ENCODE measurements at regions not wholly inside any gene's neighbourhood (a gene's known extent, or its start where the extent isn't known, plus 50 kb on each side); places are given as distances from the start of the nearest gene placed in this dataset.

DNA sequence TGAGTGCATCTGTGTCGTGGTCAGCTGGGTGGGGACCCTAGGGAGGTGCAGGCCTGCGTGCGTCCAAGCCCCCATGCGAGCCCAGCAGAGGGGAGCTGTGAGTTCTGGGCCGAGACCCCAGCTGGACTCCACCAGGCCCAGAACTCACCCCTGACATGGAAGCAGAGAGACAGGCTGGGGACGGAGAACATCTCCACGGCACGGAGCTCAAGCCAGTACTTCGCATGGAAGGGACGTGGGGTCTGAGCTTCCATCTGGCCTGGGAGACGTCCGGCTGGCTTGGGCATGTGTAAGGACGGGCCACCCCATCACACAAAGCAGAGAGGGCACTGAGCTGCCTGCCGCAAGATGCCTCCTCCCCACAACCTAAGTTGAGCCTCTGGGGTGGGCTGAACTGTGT, 422.4 kb downstream of the CTTN start:
- ChIA-PET POLR2A (no interaction called here), CTCF (no interaction called here)
- Mint-ChIP-seq H3K36me3 (ENCODE audit: low read depth) (no peaks in the 10 kb centered on the region), H3K9me3 (ENCODE audit: low read depth) (no peaks in the 10 kb centered on the region), H3K4me3 (no peak overlapping the region), H3K4me1 (peaks cover 11% of the 10 kb centered on the region), H3K27me3 (peaks cover 28% of the 10 kb centered on the region), H3K27ac (no peak overlapping the region)
- intact Hi-C loops (cut with DNase I, micrococcal nuclease): no loop called here
- ATAC-seq (no peak), DNase-seq (no peak)

DNA sequence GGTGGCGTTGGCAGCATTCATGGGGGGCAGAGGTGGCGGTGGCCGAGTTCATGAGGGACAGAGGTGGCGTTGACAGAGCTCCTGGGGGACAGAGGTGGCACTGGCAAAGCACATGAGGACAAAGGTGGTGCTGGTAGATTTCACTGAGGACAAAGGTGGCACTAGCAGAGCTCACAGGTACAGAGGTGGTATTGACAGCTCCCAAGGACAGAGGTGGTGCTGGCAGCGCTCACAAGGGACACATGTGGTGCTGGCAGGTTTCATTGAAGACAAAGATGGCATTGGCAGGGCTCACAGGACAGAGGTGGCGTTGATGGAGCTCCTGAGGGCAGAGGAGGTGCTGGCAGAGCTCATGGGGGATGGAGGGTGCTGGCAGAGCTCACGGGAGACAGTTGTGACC, 425.4 kb downstream of the CTTN start:
- Mint-ChIP-seq H3K9me3 (ENCODE audit: low read depth) (no peaks in the 10 kb centered on the region), H3K4me3 (no peak overlapping the region), H3K4me1 (peaks cover 11% of the 10 kb centered on the region), H3K36me3 (ENCODE audit: low read depth) (no peaks in the 10 kb centered on the region), H3K27me3 (peaks cover 41% of the 10 kb centered on the region), H3K27ac (no peak overlapping the region)
- intact Hi-C loops (cut with DNase I, micrococcal nuclease): no loop called here
- POLR2A ChIA-PET: no interaction called here
- ATAC-seq (no peak), DNase-seq (no peak)
- CTCF ChIA-PET: interaction anchor here (0.6 kb wide), 1 partner anchor 569 kb away, joined by 5 read pairs; no protein-coding TSS in a partner anchor

DNA sequence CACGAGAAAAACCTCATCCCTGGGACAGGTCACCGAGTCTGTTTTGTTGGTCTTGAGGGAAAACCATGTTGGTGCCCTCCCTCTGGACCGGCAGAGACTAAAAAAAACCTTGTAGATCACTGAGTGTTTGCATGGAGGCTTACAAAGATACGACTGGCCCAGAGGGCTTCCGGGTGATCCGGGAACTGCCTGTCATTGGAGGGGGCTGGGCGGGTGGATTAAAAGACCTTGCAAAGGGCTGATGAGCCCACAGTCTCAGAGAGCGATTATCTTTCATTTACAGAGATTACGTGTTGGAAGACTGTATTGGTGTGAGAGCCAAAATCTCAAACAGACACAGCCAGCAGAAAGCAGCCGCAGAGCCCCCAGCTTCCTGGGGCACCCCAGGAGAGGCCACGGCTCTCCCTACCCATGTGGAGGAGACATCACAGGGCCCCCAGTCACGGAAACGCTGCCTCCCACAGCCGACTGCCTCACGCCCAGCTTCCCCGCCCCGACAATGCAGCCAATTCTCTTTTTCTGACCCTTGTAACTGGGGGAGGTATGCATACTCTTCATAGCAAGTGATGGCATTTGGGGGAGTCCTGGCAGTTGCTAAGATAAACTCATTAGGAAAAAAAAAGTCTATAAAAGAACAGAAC, 426.4 kb downstream of the CTTN start:
- ChIA-PET POLR2A (no interaction called here), CTCF (interaction anchor here (0.6 kb wide), 1 partner anchor 568 kb away, joined by 5 read pairs; no protein-coding TSS in a partner anchor)
- Mint-ChIP-seq H3K27ac (no peak overlapping the region), H3K36me3 (ENCODE audit: low read depth) (no peaks in the 10 kb centered on the region), H3K4me3 (no peak overlapping the region), H3K9me3 (ENCODE audit: low read depth) (no peaks in the 10 kb centered on the region), H3K4me1 (peaks cover 11% of the 10 kb centered on the region), H3K27me3 (peaks cover 43% of the 10 kb centered on the region)
- peak; percentile 32 for DNase-seq
- ATAC-seq: peak; percentile 66
- intact Hi-C loops (cut with DNase I, micrococcal nuclease): no loop called here

DNA sequence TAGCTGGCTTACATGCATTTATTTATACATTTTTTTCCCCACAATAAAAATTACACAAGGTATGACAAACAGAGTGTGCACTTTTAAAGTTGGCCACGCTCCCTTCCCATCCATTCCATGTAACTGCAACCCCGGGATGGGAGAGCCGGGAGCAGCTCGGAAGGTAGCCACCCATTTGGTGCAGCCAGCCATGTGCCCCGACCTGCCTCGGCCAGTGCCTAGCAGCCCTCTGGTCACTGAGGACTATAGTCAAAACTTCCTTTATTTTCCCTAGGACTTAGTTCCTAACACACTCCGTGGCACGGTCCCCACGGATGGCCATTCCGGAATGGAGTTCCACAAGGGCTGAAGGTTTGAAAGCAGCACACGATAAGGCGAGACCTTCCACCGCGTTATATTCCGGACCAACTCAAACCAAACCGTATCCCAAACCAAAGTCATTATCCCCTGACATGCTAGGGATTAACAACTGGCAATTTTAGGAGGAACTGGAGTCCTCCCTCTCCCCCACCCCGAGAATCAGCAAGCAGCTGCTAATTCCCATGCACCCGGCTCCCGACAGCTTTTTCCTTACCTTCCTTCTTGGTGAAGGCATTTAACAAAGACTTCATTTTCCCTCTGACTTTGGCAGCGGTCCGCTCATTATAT, 426.4 kb downstream of the SHANK2 start:
- Mint-ChIP-seq H3K27ac (no peak overlapping the region), H3K4me3 (no peak overlapping the region), H3K4me1 (peaks cover 11% of the 10 kb centered on the region), H3K9me3 (ENCODE audit: low read depth) (no peaks in the 10 kb centered on the region), H3K27me3 (peaks cover 43% of the 10 kb centered on the region), H3K36me3 (ENCODE audit: low read depth) (no peaks in the 10 kb centered on the region)
- intact Hi-C loops (cut with DNase I, micrococcal nuclease): no loop called here
- CTCF ChIA-PET: no interaction called here
- POLR2A ChIA-PET: no interaction called here
- no peak for ATAC-seq
- DNase-seq: no peak

DNA sequence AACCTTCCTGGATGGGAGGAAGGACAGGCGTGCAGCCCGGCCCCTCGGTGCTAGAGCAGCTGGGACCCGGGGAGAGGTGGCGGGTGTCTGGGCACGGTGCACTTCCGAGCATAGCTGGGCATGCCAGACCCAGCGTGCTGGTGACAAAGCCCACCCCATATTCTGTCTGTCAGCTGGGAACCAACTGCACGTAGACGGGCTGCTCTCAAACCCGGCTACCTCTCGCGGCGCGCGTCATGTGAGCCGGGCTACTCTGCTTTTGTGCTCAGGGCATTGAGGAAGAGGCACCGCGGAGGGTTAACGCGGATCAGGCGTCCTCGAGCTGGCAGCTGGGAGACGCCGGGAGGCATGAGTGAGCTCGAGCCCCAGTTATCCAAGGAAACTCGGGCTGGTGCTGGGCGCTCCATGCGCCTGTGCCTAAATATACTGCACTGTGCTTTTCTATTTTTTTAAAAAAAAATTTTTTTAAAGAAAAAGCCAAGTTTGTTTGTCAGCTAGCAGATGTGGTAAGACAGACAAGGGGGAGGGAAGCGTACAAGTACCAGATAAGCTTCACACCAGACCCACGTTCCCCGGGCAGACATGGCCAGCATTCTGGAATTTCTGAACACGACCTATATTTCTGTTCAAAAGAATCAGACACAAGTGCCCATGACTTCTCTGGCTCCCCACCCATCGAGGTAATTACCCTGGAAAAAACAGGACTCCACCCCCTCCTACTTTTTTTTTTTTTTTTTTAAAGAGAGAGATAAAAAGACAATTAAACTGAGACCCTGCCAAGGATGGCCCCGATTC, 425.6 kb downstream of the SHANK2 start:
- Mint-ChIP-seq H3K4me3 (no peak overlapping the region), H3K27ac (no peak overlapping the region), H3K9me3 (ENCODE audit: low read depth) (no peaks in the 10 kb centered on the region), H3K4me1 (peaks cover 11% of the 10 kb centered on the region), H3K27me3 (peaks cover 43% of the 10 kb centered on the region), H3K36me3 (ENCODE audit: low read depth) (no peaks in the 10 kb centered on the region)
- intact Hi-C loops (cut with DNase I, micrococcal nuclease): no loop called here
- CTCF ChIA-PET: no interaction called here
- ATAC-seq: no peak
- POLR2A ChIA-PET: no interaction called here
- peak; percentile 20 for DNase-seq

DNA sequence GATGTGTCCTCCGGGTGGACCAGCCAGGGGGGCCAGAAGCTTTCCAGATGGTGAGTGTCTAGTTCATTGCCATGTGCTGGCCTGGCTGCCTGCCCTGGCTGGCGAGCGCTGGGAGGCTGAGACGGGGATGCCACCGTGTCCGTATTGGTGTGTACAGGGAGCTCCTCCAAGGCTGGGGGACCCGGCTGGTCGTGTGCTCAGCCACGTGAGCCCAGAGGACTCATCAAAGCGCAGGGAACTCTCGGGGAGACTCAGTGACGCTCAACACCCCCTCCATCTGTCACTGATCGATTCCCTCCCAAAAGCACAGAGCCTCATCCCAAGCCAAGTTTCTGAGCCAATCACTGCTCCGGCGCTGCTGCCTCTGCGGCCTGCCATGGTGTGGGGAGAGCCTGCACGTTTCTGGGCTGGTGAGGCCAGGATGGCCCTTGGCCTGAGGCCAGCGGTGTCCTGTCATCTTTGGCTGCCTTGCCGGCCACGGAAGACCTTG, 423.7 kb downstream of the SHANK2 start:
- Mint-ChIP-seq H3K4me3 (no peak overlapping the region), H3K9me3 (ENCODE audit: low read depth) (no peaks in the 10 kb centered on the region), H3K36me3 (ENCODE audit: low read depth) (no peaks in the 10 kb centered on the region), H3K27ac (no peak overlapping the region), H3K27me3 (peaks cover 34% of the 10 kb centered on the region), H3K4me1 (peaks cover 11% of the 10 kb centered on the region)
- ATAC-seq (no peak), DNase-seq (no peak)
- intact Hi-C loops (cut with DNase I, micrococcal nuclease): no loop called here
- ChIA-PET POLR2A (no interaction called here), CTCF (no interaction called here)

DNA sequence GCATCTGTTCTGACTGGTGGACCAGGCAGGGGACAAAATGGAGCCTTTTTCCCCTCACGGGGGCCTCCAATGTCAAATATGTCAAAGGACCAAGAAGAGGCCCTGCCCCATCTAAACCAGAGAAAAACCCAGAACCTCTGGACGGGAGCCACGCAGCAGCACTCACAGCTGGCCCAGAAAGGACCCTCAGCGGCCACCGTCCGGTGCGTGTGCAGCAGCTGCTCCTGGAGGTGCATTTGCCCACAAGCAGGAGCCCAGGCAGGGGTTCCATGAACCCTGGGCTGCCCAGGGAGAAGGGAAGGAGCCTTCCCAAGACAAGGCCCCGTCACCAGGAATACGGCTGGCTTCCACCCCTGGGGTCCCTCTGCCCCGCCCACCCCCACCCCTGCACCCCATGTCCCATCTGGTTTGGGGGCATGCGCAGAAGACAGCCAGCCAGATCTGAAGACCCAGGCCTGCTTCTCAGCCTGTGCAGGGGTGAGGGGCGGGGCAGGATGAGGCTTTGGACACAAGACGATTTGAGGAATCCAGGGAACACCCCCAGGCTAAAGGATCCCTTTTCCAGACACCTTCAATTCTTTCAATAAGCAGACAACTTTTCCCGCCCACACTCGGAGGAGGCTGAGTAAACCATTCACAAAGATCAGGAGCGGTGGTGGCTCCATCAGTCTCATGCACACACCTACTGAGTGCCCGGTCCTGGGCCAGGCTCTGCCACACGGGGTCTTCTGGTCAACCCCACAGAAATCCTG, 423.1 kb downstream of the SHANK2 start:
- H3K27me3 Mint-ChIP-seq: peaks cover 29% of the 10 kb centered on the region
- peaks cover 9% of the 10 kb centered on the region for H3K4me1 Mint-ChIP-seq
- ChIA-PET POLR2A (no interaction called here), CTCF (no interaction called here)
- intact Hi-C loops (cut with DNase I, micrococcal nuclease): no loop called here
- no peak for DNase-seq
- no peak for ATAC-seq
- no peak overlapping the region for H3K27ac Mint-ChIP-seq
- no peaks in the 10 kb centered on the region for H3K36me3 Mint-ChIP-seq (ENCODE audit: low read depth)
- H3K9me3 Mint-ChIP-seq (ENCODE audit: low read depth): no peaks in the 10 kb centered on the region
- H3K4me3 Mint-ChIP-seq: no peak overlapping the region

DNA sequence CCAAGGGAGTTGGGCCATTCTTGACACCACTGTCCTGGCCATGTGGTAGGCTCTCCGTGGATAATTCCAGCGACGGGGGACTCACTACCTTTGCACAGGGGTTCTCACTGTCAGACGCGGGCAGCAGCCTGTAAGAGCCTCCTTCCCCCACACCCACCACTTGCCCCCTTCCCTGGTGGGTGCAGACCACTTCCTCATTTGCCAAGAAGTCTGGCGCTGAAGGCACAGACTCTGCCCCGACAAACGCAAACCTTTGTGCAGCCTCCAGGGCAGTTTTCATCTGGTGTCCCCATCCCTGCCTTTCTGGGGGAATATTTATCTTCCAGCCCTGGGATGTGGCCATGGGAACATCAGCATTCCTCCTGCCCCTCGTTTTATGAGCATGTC, 422.5 kb downstream of the SHANK2 start:
- ATAC-seq (no peak), DNase-seq (no peak)
- intact Hi-C loops (cut with DNase I, micrococcal nuclease): no loop called here
- ChIA-PET POLR2A (no interaction called here), CTCF (no interaction called here)
- Mint-ChIP-seq H3K4me1 (peaks cover 5% of the 10 kb centered on the region), H3K36me3 (ENCODE audit: low read depth) (no peaks in the 10 kb centered on the region), H3K27me3 (peaks cover 24% of the 10 kb centered on the region), H3K4me3 (no peak overlapping the region), H3K9me3 (ENCODE audit: low read depth) (no peaks in the 10 kb centered on the region), H3K27ac (no peak overlapping the region)

DNA sequence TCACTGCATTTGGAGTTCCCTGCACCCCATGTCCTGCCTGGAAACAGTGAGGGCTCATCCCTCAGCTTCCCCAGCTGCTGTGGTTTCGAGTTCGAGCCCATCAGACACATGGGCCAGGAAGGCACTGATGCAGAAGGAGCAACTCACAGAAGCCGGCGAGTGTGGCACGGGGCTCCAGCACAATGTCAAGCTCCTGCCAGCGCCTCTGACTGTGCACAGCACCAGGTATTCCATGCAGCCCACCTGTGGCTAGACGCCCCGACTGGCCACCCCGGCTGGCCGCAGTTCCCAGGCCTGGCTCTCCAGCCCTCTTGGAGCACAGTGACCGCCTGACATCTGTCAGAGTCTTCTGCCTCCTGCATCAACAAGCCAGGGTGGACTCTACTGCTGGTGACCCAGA, 419.4 kb downstream of the SHANK2 start:
- H3K4me1 Mint-ChIP-seq: no peaks in the 10 kb centered on the region
- H3K36me3 Mint-ChIP-seq (ENCODE audit: low read depth): no peaks in the 10 kb centered on the region
- no peak overlapping the region for H3K4me3 Mint-ChIP-seq
- no peak overlapping the region for H3K27ac Mint-ChIP-seq
- H3K27me3 Mint-ChIP-seq: peaks cover 9% of the 10 kb centered on the region
- DNase-seq (no peak), ATAC-seq (no peak)
- ChIA-PET CTCF (no interaction called here), POLR2A (no interaction called here)
- intact Hi-C loops (cut with DNase I, micrococcal nuclease): no loop called here
- H3K9me3 Mint-ChIP-seq (ENCODE audit: low read depth): peaks cover 3% of the 10 kb centered on the region

DNA sequence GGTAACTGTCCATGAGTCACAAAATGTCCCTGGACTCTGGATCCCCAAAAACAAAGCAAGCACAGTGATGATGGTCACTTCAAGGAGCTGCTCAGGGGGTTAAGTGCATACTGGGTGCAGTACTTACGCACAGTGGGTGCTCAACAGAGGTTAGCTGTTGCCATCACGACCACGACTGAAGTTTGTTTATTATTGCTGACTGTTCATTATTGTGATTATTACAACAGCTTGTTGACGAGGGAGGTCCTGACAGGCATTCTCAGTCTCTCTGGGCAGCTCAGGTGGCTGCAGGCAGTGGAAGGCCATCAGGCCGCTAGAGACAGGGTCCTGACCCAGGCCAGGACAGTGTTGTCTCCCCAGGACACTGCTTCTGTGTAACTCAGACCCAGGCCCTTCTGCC, 418.8 kb downstream of the SHANK2 start:
- intact Hi-C loops (cut with DNase I, micrococcal nuclease): no loop called here
- peaks cover 9% of the 10 kb centered on the region for H3K27me3 Mint-ChIP-seq
- H3K36me3 Mint-ChIP-seq (ENCODE audit: low read depth): no peaks in the 10 kb centered on the region
- no peaks in the 10 kb centered on the region for H3K4me1 Mint-ChIP-seq
- H3K27ac Mint-ChIP-seq: no peak overlapping the region
- peaks cover 6% of the 10 kb centered on the region for H3K9me3 Mint-ChIP-seq (ENCODE audit: low read depth)
- H3K4me3 Mint-ChIP-seq: no peak overlapping the region
- DNase-seq (no peak), ATAC-seq (no peak)
- CTCF ChIA-PET: no interaction called here
- POLR2A ChIA-PET: no interaction called here

DNA sequence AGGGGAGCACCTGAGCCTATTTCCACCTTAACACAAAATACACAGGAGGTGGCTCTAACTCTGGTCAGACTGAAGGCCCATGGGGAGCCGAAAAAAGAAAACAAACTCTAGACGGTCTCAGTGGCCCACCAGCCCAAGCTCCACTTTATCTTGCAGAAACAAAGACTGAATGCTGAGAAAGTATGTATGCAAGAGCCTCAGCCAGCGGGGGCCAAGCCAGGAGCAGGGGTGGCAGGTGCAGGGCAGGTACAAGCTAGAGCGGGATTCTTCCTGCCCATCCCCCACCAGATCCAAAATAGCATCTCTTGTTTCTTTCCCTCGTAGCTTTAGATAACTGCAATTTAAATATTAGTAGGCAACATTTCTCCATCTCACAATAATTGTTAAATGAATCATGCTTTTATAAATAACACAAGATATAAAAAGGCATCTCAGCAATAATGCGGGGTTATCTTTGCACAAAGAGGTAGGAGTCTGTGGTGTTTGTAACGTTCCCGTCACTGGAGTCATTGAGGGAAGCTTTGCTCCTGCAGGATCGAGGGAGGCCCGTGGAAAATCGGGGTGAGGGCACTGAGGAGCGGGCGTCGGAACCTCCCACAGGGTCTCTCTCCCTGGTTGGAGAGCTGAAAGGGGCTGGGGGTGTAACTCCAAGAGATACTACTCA, 418.0 kb downstream of the SHANK2 start:
- intact Hi-C loops (cut with DNase I, micrococcal nuclease): no loop called here
- H3K9me3 Mint-ChIP-seq (ENCODE audit: low read depth): peaks cover 6% of the 10 kb centered on the region
- CTCF ChIA-PET: no interaction called here
- H3K27ac Mint-ChIP-seq: no peak overlapping the region
- no peaks in the 10 kb centered on the region for H3K4me1 Mint-ChIP-seq
- H3K4me3 Mint-ChIP-seq: no peak overlapping the region
- ATAC-seq (no peak), DNase-seq (no peak)
- H3K27me3 Mint-ChIP-seq: peaks cover 9% of the 10 kb centered on the region
- no peaks in the 10 kb centered on the region for H3K36me3 Mint-ChIP-seq (ENCODE audit: low read depth)
- POLR2A ChIA-PET: no interaction called here

All from activated CD4-positive, alpha-beta T cell treated with anti-CD3 and anti-CD28 coated beads for 36 hours (primary cell).